IPS-18a (cell line): ENCODE measurements at regions not wholly inside any gene's neighbourhood (a gene's known extent, or its start where the extent isn't known, plus 50 kb on each side); places are given as distances from the start of the nearest gene placed in this dataset.

Source experiments
- H3K27ac ChIP-seq: one replicate; pipeline ENCODE4 v1.5.1; 2013; ENCODE audit warnings: low read length
- H3K27me3 ChIP-seq: one replicate; pipeline ENCODE4 v1.6.1; 2013; ENCODE audit warnings: mild to moderate bottlenecking, low read length; ENCODE audit not compliant: control insufficient read depth, insufficient read depth
- H3K36me3 ChIP-seq: one replicate; pipeline ENCODE4 v1.6.1; 2013; ENCODE audit warnings: low read depth, low read length; ENCODE audit not compliant: control insufficient read depth
- H3K4me1 ChIP-seq: one replicate; pipeline ENCODE4 v1.6.1; 2013; ENCODE audit warnings: low read depth, low read length; ENCODE audit not compliant: control insufficient read depth
- H3K4me3 ChIP-seq: one replicate; pipeline ENCODE4 v1.5.1; 2013; ENCODE audit warnings: low read length
- H3K9ac ChIP-seq: one replicate; pipeline ENCODE4 v1.6.1; 2013; ENCODE audit warnings: mild to moderate bottlenecking, low read length, moderate library complexity
- H3K9me3 ChIP-seq: one replicate; pipeline ENCODE4 v1.6.1; 2013; ENCODE audit warnings: low read depth, low read length; ENCODE audit not compliant: control insufficient read depth

GRCh38 chr18:51658436-51658835 lies 461.0 kb upstream of the MEX3C start:
- Histone ChIP-seq H3K36me3 (no peaks in the 10 kb centered on the region), H3K27ac (no peak overlapping the region), H3K9ac (no peak overlapping the region), H3K4me1 (peaks cover 20% of the 10 kb centered on the region), H3K4me3 (no peak overlapping the region), H3K27me3 (no peaks in the 10 kb centered on the region), H3K9me3 (no peaks in the 10 kb centered on the region)

GRCh38 chr18:51659781-51660180 lies 462.3 kb upstream of the MEX3C start:
- no peaks in the 10 kb centered on the region for H3K27me3 ChIP-seq
- no peak overlapping the region for H3K27ac ChIP-seq
- no peaks in the 10 kb centered on the region for H3K36me3 ChIP-seq
- peaks cover 14% of the 10 kb centered on the region for H3K4me1 ChIP-seq
- H3K9me3 ChIP-seq: no peaks in the 10 kb centered on the region
- no peak overlapping the region for H3K9ac ChIP-seq
- H3K4me3 ChIP-seq: no peak overlapping the region

- Histone ChIP-seq H3K27ac (no peak overlapping the region), H3K4me3 (no peak overlapping the region), H3K9me3 (no peaks in the 10 kb centered on the region), H3K9ac (no peak overlapping the region), H3K4me1 (peaks cover 14% of the 10 kb centered on the region), H3K27me3 (no peaks in the 10 kb centered on the region), H3K36me3 (no peaks in the 10 kb centered on the region)
These were observed 462.8 kb upstream of the MEX3C start for GRCh38 chr18:51660188-51660715.

GRCh38 chr18:51664236-51664635 lies 466.8 kb upstream of the MEX3C start:
- Histone ChIP-seq H3K4me3 (no peak overlapping the region), H3K4me1 (no peaks in the 10 kb centered on the region), H3K27me3 (no peaks in the 10 kb centered on the region), H3K36me3 (no peaks in the 10 kb centered on the region), H3K27ac (no peak overlapping the region), H3K9ac (no peak overlapping the region), H3K9me3 (no peaks in the 10 kb centered on the region)

GRCh38 chr18:51666763-51667191 lies 469.3 kb upstream of the MEX3C start:
- no peak overlapping the region for H3K27ac ChIP-seq
- no peak overlapping the region for H3K9ac ChIP-seq
- no peaks in the 10 kb centered on the region for H3K27me3 ChIP-seq
- H3K4me3 ChIP-seq: no peak overlapping the region
- H3K36me3 ChIP-seq: no peaks in the 10 kb centered on the region
- no peaks in the 10 kb centered on the region for H3K4me1 ChIP-seq
- H3K9me3 ChIP-seq: no peaks in the 10 kb centered on the region

GRCh38 chr18:51668101-51668500 lies 470.6 kb upstream of the MEX3C start:
- Histone ChIP-seq H3K4me3 (peak overlapping the region; percentile 21), H3K27me3 (no peaks in the 10 kb centered on the region), H3K4me1 (no peaks in the 10 kb centered on the region), H3K27ac (no peak overlapping the region), H3K9me3 (no peaks in the 10 kb centered on the region), H3K36me3 (no peaks in the 10 kb centered on the region), H3K9ac (no peak overlapping the region)

GRCh38 chr18:51668607-51669006 lies 471.1 kb upstream of the MEX3C start:
- Histone ChIP-seq H3K9ac (no peak overlapping the region), H3K4me3 (peak overlapping the region; percentile 21), H3K36me3 (no peaks in the 10 kb centered on the region)

GRCh38 chr18:51686590-51686989 lies 489.1 kb upstream of the MEX3C start:
- Histone ChIP-seq H3K9ac (no peak overlapping the region), H3K36me3 (no peaks in the 10 kb centered on the region), H3K27me3 (no peaks in the 10 kb centered on the region), H3K4me1 (no peaks in the 10 kb centered on the region), H3K27ac (no peak overlapping the region), H3K9me3 (no peaks in the 10 kb centered on the region), H3K4me3 (no peak overlapping the region)

More at GRCh38 chr18:51668607-51669006, 471.1 kb upstream of the MEX3C start:
- Histone ChIP-seq H3K27me3 (no peaks in the 10 kb centered on the region), H3K9me3 (no peaks in the 10 kb centered on the region), H3K4me1 (no peaks in the 10 kb centered on the region), H3K27ac (no peak overlapping the region)

- H3K9me3 ChIP-seq: no peaks in the 10 kb centered on the region
- no peak overlapping the region for H3K27ac ChIP-seq
- no peaks in the 10 kb centered on the region for H3K4me1 ChIP-seq
- no peaks in the 10 kb centered on the region for H3K27me3 ChIP-seq
- H3K36me3 ChIP-seq: no peaks in the 10 kb centered on the region
- no peak overlapping the region for H3K4me3 ChIP-seq
- no peak overlapping the region for H3K9ac ChIP-seq
These were observed 490.5 kb upstream of the MEX3C start for GRCh38 chr18:51687845-51688585.

- Histone ChIP-seq H3K9me3 (no peaks in the 10 kb centered on the region), H3K4me3 (no peak overlapping the region), H3K27me3 (no peaks in the 10 kb centered on the region), H3K36me3 (no peaks in the 10 kb centered on the region), H3K4me1 (no peaks in the 10 kb centered on the region), H3K9ac (no peak overlapping the region), H3K27ac (no peak overlapping the region)
These were observed 495.1 kb upstream of the MEX3C start for GRCh38 chr18:51692612-51693011.

GRCh38 chr18:51711298-51711889 lies 513.9 kb upstream of the MEX3C start:
- no peak overlapping the region for H3K9ac ChIP-seq
- peaks cover 21% of the 10 kb centered on the region for H3K4me1 ChIP-seq
- no peaks in the 10 kb centered on the region for H3K36me3 ChIP-seq
- peaks cover 10% of the 10 kb centered on the region for H3K9me3 ChIP-seq
- no peak overlapping the region for H3K27ac ChIP-seq
- no peak overlapping the region for H3K4me3 ChIP-seq
- no peaks in the 10 kb centered on the region for H3K27me3 ChIP-seq

GRCh38 chr18:51712821-51713220 lies 515.3 kb upstream of the MEX3C start:
- Histone ChIP-seq H3K4me3 (no peak overlapping the region), H3K36me3 (no peaks in the 10 kb centered on the region), H3K27ac (no peak overlapping the region)

More at GRCh38 chr18:51712821-51713220, 515.3 kb upstream of the MEX3C start:
- peaks cover 21% of the 10 kb centered on the region for H3K4me1 ChIP-seq
- H3K9me3 ChIP-seq: no peaks in the 10 kb centered on the region
- H3K27me3 ChIP-seq: no peaks in the 10 kb centered on the region
- no peak overlapping the region for H3K9ac ChIP-seq
